Activated B cell treated with CpG ODN at 0.5 μM for 24 hours (primary cell): ENCODE measurements at regions not wholly inside any gene's neighbourhood (a gene's known extent, or its start where the extent isn't known, plus 50 kb on each side); places are given as distances from the start of the nearest gene placed in this dataset.

Source experiments
- ATAC-seq: fragments of 200-7000 bp; cut with Tn5 transposase; one replicate; pipeline ENCODE4 v1.10.0; 2021; ENCODE audit warnings: low read depth, mild to moderate bottlenecking, moderate library complexity
- CTCF ChIA-PET: fragments of 350-600 bp; sonication (Branson Sonifier 250); formaldehyde crosslinking; loops from one replicate; lab custom pipeline; 2021; ENCODE audit warnings: antibody characterized with exemption; lab: Charles Lee
- POLR2A ChIA-PET: fragments of 350-600 bp; sonication (Branson Sonifier 250); formaldehyde crosslinking; loops from one replicate; lab custom pipeline; 2021; ENCODE audit warnings: antibody characterized with exemption; lab: Charles Lee
- DNase-seq: peaks from one replicate; pipeline ENCODE4 v3.0.0; 2022
- H3K27ac Mint-ChIP-seq: one replicate; pipeline ENCODE4 v1.8.0; 2020; ENCODE audit warnings: mixed read lengths
- H3K27me3 Mint-ChIP-seq: one replicate; pipeline ENCODE4 v1.8.0; 2021; ENCODE audit warnings: mixed read lengths
- H3K36me3 Mint-ChIP-seq: one replicate; pipeline ENCODE4 v1.8.0; 2021; ENCODE audit warnings: low read depth, mixed read lengths
- H3K4me1 Mint-ChIP-seq: one replicate; pipeline ENCODE4 v1.8.0; 2021; ENCODE audit warnings: mixed read lengths
- H3K4me3 Mint-ChIP-seq: one replicate; pipeline ENCODE4 v1.8.0; 2020; ENCODE audit warnings: mild to moderate bottlenecking, mixed read lengths
- H3K9me3 Mint-ChIP-seq: one replicate; pipeline ENCODE4 v1.8.0; 2020; ENCODE audit warnings: mixed read lengths
- intact Hi-C: fragments of 100-400 bp; cut with micrococcal nuclease; formaldehyde crosslinking; loops from one replicate; pipeline ENCODE4 v1.15.1; 2024
- TF ChIP-seq, protein P1 (sequence below): fragments of 200-600 bp; IDR thresholded peaks from one replicate; pipeline ENCODE4 v1.8.0; 2022; ENCODE audit warnings: antibody characterized with exemption, mild to moderate bottlenecking

DNA sequence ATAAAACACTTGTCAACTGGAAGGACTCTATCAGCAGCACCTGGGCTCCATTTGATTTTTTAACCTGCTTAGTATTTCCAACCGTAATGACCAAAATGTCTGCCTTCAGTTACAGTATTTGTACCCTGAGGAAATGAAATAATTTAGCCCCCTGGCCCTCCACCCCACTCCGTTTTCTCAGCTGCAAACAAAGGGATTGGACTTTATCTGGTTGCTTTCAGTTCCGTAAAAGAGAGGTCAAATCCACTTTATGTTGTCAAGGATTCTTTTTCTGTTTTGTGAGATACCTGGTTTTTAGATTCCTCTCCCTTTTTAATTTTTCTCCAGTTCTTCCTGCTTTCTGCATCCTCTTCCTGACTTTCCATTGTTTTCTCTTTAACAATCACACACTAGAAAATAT lies 64.4 kb upstream of the BMP2 start:
- no peaks in the 10 kb centered on the region for H3K4me1 Mint-ChIP-seq
- TF ChIP-seq, protein P1, sequence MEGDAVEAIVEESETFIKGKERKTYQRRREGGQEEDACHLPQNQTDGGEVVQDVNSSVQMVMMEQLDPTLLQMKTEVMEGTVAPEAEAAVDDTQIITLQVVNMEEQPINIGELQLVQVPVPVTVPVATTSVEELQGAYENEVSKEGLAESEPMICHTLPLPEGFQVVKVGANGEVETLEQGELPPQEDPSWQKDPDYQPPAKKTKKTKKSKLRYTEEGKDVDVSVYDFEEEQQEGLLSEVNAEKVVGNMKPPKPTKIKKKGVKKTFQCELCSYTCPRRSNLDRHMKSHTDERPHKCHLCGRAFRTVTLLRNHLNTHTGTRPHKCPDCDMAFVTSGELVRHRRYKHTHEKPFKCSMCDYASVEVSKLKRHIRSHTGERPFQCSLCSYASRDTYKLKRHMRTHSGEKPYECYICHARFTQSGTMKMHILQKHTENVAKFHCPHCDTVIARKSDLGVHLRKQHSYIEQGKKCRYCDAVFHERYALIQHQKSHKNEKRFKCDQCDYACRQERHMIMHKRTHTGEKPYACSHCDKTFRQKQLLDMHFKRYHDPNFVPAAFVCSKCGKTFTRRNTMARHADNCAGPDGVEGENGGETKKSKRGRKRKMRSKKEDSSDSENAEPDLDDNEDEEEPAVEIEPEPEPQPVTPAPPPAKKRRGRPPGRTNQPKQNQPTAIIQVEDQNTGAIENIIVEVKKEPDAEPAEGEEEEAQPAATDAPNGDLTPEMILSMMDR, result no peak
- no peak overlapping the region for H3K4me3 Mint-ChIP-seq
- no peaks in the 10 kb centered on the region for H3K9me3 Mint-ChIP-seq
- CTCF ChIA-PET, result no interaction called here
- H3K27me3 Mint-ChIP-seq, result no peaks in the 10 kb centered on the region
- H3K27ac Mint-ChIP-seq, result no peak overlapping the region
- DNase-seq, result no peak
- no peaks in the 10 kb centered on the region for H3K36me3 Mint-ChIP-seq
- intact Hi-C loops, result no loop called here
- no peak for ATAC-seq
- POLR2A ChIA-PET, result no interaction called here

DNA sequence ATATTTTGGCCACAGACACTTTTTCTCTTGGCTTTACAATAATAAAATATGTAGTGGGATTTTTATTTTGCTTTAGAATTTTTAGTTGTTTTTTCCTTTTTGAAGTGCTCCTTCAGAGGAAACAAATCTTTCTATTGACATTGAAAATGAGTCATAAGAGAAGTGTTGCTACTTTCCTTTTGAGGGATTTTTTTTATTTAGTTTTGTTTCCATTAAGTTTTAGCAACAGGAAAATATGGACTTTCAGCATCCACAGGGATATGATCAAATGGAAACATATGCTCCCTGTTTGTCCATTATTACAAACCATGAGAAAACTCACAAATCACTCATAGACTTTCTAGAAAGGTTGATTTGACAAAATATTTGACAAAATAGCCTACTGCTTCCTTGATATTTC lies 65.3 kb upstream of the BMP2 start:
- no peaks in the 10 kb centered on the region for H3K9me3 Mint-ChIP-seq
- no peaks in the 10 kb centered on the region for H3K4me1 Mint-ChIP-seq
- H3K36me3 Mint-ChIP-seq, result no peaks in the 10 kb centered on the region
- TF ChIP-seq, protein P1, result no peak
- no peaks in the 10 kb centered on the region for H3K27me3 Mint-ChIP-seq
- intact Hi-C loops, result no loop called here
- no peak for DNase-seq
- no peak overlapping the region for H3K27ac Mint-ChIP-seq
- ATAC-seq, result no peak
- no peak overlapping the region for H3K4me3 Mint-ChIP-seq
- ChIA-PET POLR2A (no interaction called here), CTCF (no interaction called here)

DNA sequence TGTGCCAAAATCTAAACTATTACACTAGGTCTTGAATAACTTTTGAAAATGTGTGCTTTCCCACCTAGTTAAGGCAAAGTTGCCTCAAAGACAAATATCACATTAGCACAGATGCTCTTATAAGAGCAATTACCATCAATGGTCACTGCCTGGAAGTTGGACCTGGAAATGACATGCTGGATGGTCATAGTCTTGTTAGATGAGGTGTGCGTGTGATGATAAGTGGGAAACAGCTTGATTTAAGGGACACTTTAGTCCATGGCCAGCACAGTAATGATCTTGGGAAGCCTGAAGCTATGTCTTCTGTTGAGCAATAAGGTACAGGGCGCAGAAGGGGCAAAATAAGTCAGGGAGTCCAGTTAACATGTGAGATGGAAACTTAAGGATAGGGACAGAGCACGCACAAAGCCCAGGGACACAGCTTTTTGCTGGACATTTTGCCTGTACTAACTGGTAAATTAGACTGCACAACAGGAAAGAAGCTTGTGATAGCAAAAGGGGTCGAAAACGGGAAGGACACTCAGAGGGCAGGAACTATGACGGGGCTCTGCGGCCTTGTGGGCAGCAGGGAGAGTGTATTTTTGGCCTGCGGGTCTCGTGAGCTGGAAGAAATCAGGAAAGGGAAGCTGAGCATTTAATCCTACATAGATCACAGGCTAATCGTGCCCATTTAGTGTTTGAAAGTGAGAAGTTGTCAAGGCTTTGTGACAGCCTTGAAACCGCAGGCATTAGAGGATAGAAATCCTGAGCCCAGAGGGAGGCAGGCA lies 66.7 kb upstream of the BMP2 start:
- intact Hi-C loops, result no loop called here
- Mint-ChIP-seq H3K4me1 (no peaks in the 10 kb centered on the region), H3K9me3 (no peaks in the 10 kb centered on the region), H3K36me3 (no peaks in the 10 kb centered on the region), H3K27me3 (no peaks in the 10 kb centered on the region), H3K27ac (no peak overlapping the region), H3K4me3 (no peak overlapping the region)
- ChIA-PET CTCF (no interaction called here), POLR2A (no interaction called here)
- ATAC-seq (no peak), DNase-seq (no peak)
- TF ChIP-seq, protein P1, result no peak

DNA sequence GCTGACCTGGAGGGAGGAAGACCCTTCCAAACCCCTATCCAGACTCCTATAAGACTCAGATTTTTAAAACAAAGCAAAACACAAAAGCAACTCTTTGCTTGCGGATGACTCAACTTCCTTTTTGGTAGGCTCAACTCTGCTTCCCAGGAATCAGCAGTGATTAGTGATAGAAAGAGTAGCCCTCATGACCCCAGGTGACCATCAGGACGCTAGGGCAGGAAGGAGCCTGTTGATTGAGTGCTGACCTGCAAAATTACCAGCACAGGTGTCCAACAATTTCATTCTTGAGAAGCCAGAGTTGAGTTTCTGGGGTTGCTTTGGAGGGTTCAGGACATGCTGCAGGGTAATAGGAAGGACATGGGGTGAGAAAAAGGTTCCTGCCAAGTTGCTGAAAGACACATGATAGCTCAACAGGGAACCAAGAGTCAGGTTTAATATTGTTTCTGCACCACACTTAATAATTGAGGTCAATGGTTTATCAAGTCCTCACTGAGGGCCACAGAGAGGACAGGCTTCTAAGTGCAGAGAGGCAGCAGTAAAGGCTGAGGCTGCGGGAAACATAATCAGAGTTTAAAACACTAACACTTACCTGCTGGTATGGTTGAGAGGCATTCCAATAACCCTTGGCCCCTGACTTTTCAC lies 67.4 kb upstream of the BMP2 start:
- ChIA-PET CTCF (no interaction called here), POLR2A (no interaction called here)
- Mint-ChIP-seq H3K9me3 (no peaks in the 10 kb centered on the region), H3K4me1 (no peaks in the 10 kb centered on the region), H3K27ac (no peak overlapping the region), H3K4me3 (no peak overlapping the region), H3K27me3 (no peaks in the 10 kb centered on the region), H3K36me3 (no peaks in the 10 kb centered on the region)
- no peak for DNase-seq
- intact Hi-C loops, result no loop called here
- TF ChIP-seq, protein P1, result no peak
- ATAC-seq, result no peak

DNA sequence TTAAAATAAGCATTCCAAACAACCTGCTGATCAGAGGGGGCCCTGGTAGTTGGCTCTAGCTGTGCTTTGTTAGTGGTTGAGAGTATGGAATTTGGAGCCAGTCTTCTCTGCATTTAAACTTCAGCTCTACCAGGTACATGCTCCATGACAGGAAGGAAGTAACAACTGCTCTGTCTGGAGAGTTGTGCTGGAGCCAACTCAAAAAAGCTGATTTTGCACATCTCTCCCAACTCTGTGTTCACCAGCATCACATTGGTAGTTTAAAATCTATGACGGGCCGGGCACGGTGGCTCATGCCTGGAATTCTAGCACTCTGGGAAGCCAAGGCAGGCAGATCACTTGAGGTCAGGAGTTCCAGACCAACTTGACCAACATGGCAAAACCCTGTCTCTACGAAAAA lies 68.8 kb upstream of the BMP2 start:
- TF ChIP-seq, protein P1, result no peak
- POLR2A ChIA-PET, result no interaction called here
- H3K4me1 Mint-ChIP-seq, result no peaks in the 10 kb centered on the region
- CTCF ChIA-PET, result no interaction called here
- DNase-seq (no peak), ATAC-seq (no peak)
- intact Hi-C loops, result no loop called here
- no peaks in the 10 kb centered on the region for H3K36me3 Mint-ChIP-seq
- no peak overlapping the region for H3K27ac Mint-ChIP-seq
- no peaks in the 10 kb centered on the region for H3K27me3 Mint-ChIP-seq
- H3K9me3 Mint-ChIP-seq, result no peaks in the 10 kb centered on the region
- H3K4me3 Mint-ChIP-seq, result no peak overlapping the region
